Caco-2 (cell line): ENCODE measurements at regions not wholly inside any gene's neighbourhood (a gene's known extent, or its start where the extent isn't known, plus 50 kb on each side); places are given as distances from the start of the nearest gene placed in this dataset.

Source experiments
- BruUV-seq: library from RNA; stranded (reverse); fragments of 400-500 nt; replicated peaks from 2 replicates; lab custom pipeline; 2021; lab: Mats Ljungman, UMichigan
- CTCF ChIA-PET: fragments of 300-600 bp; sonication (Branson Sonifier 250); formaldehyde crosslinking; loops from one replicate; lab custom pipeline; 2022; ENCODE audit warnings: antibody characterized with exemption; lab: Charles Lee
- POLR2A ChIA-PET: fragments of 300-600 bp; sonication (Branson Sonifier 250); formaldehyde crosslinking; loops from one replicate; lab custom pipeline; 2022; ENCODE audit warnings: antibody characterized with exemption; lab: Charles Lee
- DNase-seq, 2 experiments: peaks; one replicate each; pipeline versions ENCODE4 v3.0.0 to v3.0.0-alpha.2; 2020 to 2022
- H3K27me3 ChIP-seq: replicated peaks from 2 replicates; pipeline ENCODE4 v1.6.0; 2011; ENCODE audit warnings: low read length; ENCODE audit not compliant: control insufficient read depth, insufficient read depth
- H3K36me3 ChIP-seq: 2 replicates; pipeline ENCODE4 v1.5.1; 2011; ENCODE audit warnings: low read length; ENCODE audit not compliant: control insufficient read depth, insufficient read depth
- H3K4me1 ChIP-seq: fragments of 250-450 bp; sonication (Bioruptor Pico); 2 replicates; pipeline ENCODE4 v1.5.1; 2020; ENCODE audit warnings: mild to moderate bottlenecking
- H3K4me3 ChIP-seq: 2 replicates; pipeline ENCODE4 v1.5.1; 2011; ENCODE audit warnings: low read depth, mild to moderate bottlenecking, control low read depth, low read length
- H3K9me3 ChIP-seq: fragments of 250-450 bp; sonication (Bioruptor Pico); 2 replicates; pipeline ENCODE4 v1.5.1; 2020; ENCODE audit warnings: mild to moderate bottlenecking, moderate library complexity
- H3K27ac Mint-ChIP-seq: one replicate; pipeline ENCODE4 v1.8.0; 2022; ENCODE audit warnings: mixed read lengths; ENCODE audit not compliant: unreplicated experiment
- H3K27me3 Mint-ChIP-seq: one replicate; pipeline ENCODE4 v1.8.0; 2022; ENCODE audit warnings: mixed read lengths; ENCODE audit not compliant: insufficient read depth, unreplicated experiment
- H3K36me3 Mint-ChIP-seq: one replicate; pipeline ENCODE4 v1.8.0; 2022; ENCODE audit warnings: mild to moderate bottlenecking, mixed read lengths; ENCODE audit not compliant: insufficient read depth, unreplicated experiment
- H3K4me1 Mint-ChIP-seq: one replicate; pipeline ENCODE4 v1.8.0; 2022; ENCODE audit warnings: low read depth, mixed read lengths; ENCODE audit not compliant: unreplicated experiment
- H3K4me3 Mint-ChIP-seq: one replicate; pipeline ENCODE4 v1.8.0; 2022; ENCODE audit warnings: mild to moderate bottlenecking, moderate library complexity, mixed read lengths; ENCODE audit not compliant: unreplicated experiment
- H3K9me3 Mint-ChIP-seq: one replicate; pipeline ENCODE4 v1.8.0; 2022; ENCODE audit warnings: mixed read lengths; ENCODE audit not compliant: unreplicated experiment
- CTCF ChIP-seq, 2 experiments: fragments of 200-600 bp in 1 of 2; IDR thresholded peaks; 1 replicate in 1 of 2; 2 replicates in 1 of 2; pipeline versions ENCODE4 v1.5.1 to v1.8.0; 2011 to 2022; ENCODE audit warnings: antibody characterized with exemption in 1 of 2, control low read depth in 1 of 2, inconsistent platforms in 1 of 2, low read depth in 1 of 2, low read length in 1 of 2, mild to moderate bottlenecking in 1 of 2, moderate library complexity in 1 of 2; ENCODE audit not compliant: insufficient read depth in 1 of 2, severe bottlenecking in 1 of 2, unreplicated experiment in 1 of 2
- intact Hi-C: fragments of 100-400 bp; cut with micrococcal nuclease; formaldehyde crosslinking; loops from one replicate; pipeline ENCODE4 v1.10.0; 2022; ENCODE audit not compliant: unreplicated experiment

- Histone ChIP-seq H3K27me3 (no peaks in the 10 kb centered on the region), H3K4me1 (no peaks in the 10 kb centered on the region), H3K36me3 (no peaks in the 10 kb centered on the region), H3K9me3 (peaks cover 8% of the 10 kb centered on the region), H3K4me3 (no peak overlapping the region)
- peaks cover 54% of the 10 kb centered on the region for H3K9me3 Mint-ChIP-seq
- ChIA-PET POLR2A (no interaction called here), CTCF (no interaction called here)
- BruUV-seq, result no TSS peak
- peaks cover 10% of the 10 kb centered on the region for H3K27me3 Mint-ChIP-seq
- H3K36me3 Mint-ChIP-seq, result no peaks in the 10 kb centered on the region
- no peak for DNase-seq
- H3K4me3 Mint-ChIP-seq, result no peak overlapping the region
- intact Hi-C loops, result no loop called here
- TF ChIP-seq CTCF (IDR thresholded peaks at IDR 0.05; ENCODE audit: insufficient read depth in 1 of 2, low read depth in 1 of 2, low read length in 1 of 2, severe bottlenecking in 1 of 2, unreplicated experiment in 1 of 2), result no peak
- H3K27ac Mint-ChIP-seq, result no peak overlapping the region
- H3K4me1 Mint-ChIP-seq, result no peaks in the 10 kb centered on the region
Observed at GRCh38 chr11:127492029-127492428, 491.5 kb upstream of the KIRREL3 start.

- Mint-ChIP-seq H3K4me3 (no peak overlapping the region), H3K27ac (no peak overlapping the region), H3K9me3 (peaks cover 54% of the 10 kb centered on the region), H3K4me1 (no peaks in the 10 kb centered on the region), H3K36me3 (no peaks in the 10 kb centered on the region), H3K27me3 (peaks cover 10% of the 10 kb centered on the region)
- no peak for TF ChIP-seq CTCF (IDR thresholded peaks at IDR 0.05; ENCODE audit: insufficient read depth in 1 of 2, low read depth in 1 of 2, low read length in 1 of 2, severe bottlenecking in 1 of 2, unreplicated experiment in 1 of 2)
- no peaks in the 10 kb centered on the region for H3K27me3 ChIP-seq
- POLR2A ChIA-PET, result no interaction called here
- no peaks in the 10 kb centered on the region for H3K36me3 ChIP-seq
- H3K4me1 ChIP-seq, result no peaks in the 10 kb centered on the region
- intact Hi-C loops, result no loop called here
- DNase-seq, result no peak
- no peak overlapping the region for H3K4me3 ChIP-seq
- BruUV-seq, result no TSS peak
- CTCF ChIA-PET, result no interaction called here
- peaks cover 8% of the 10 kb centered on the region for H3K9me3 ChIP-seq
Observed at GRCh38 chr11:127491589-127491988, 491.0 kb upstream of the KIRREL3 start.

GRCh38 chr11:127490896-127491295, 490.3 kb upstream of the KIRREL3 start:
- CTCF ChIA-PET, result no interaction called here

More at GRCh38 chr11:127490896-127491295, 490.3 kb upstream of the KIRREL3 start:
- Mint-ChIP-seq H3K4me1 (no peaks in the 10 kb centered on the region), H3K27ac (no peak overlapping the region), H3K9me3 (peaks cover 54% of the 10 kb centered on the region), H3K27me3 (peaks cover 13% of the 10 kb centered on the region), H3K36me3 (no peaks in the 10 kb centered on the region), H3K4me3 (no peak overlapping the region)
- Histone ChIP-seq H3K4me1 (no peaks in the 10 kb centered on the region), H3K27me3 (no peaks in the 10 kb centered on the region), H3K36me3 (no peaks in the 10 kb centered on the region), H3K9me3 (peaks cover 8% of the 10 kb centered on the region), H3K4me3 (no peak overlapping the region)
- POLR2A ChIA-PET, result no interaction called here
- BruUV-seq, result no TSS peak
- no peak for TF ChIP-seq CTCF (IDR thresholded peaks at IDR 0.05; ENCODE audit: insufficient read depth in 1 of 2, low read depth in 1 of 2, low read length in 1 of 2, severe bottlenecking in 1 of 2, unreplicated experiment in 1 of 2)
- intact Hi-C loops, result no loop called here
- no peak for DNase-seq
